Pancreas (tissue), 10 donors: ENCODE measurements at regions not wholly inside any gene's neighbourhood (a gene's known extent, or its start where the extent isn't known, plus 50 kb on each side); places are given as distances from the start of the nearest gene placed in this dataset.
A peak's percentile ranks its signal among the peaks of the same experiment; 100 is the strongest.

ENCODE experiments used
- ATAC-seq, 4 donors: fragments of 200-7000 bp; cut with Tn5 transposase; one replicate each; pipeline versions ENCODE4 v1.8.0 to v1.9.1; 2020; ENCODE audit warnings: mild to moderate bottlenecking in 4 of 4, moderate library complexity in 4 of 4
- DNase-seq, 6 donors: peaks; one replicate each; pipeline ENCODE4 v3.0.0-alpha.2; 2020
- FAIRE-seq: peaks from 2 replicates; lab custom pipeline; 2012; peaks lifted over from hg19 to GRCh38; lab: Jason Lieb, UNC
- H3K27ac ChIP-seq, 4 donors: fragments of 200-600 bp; sonication (generic); 1 replicate in 3 of 4; 2 replicates in 1 of 4; pipeline versions ENCODE4 v1.5.0 to v1.8.0; 2020
- H3K27me3 ChIP-seq, 4 donors: fragments of 200-600 bp; one replicate each; pipeline ENCODE4 v1.8.0; 2021
- H3K36me3 ChIP-seq, 3 donors: fragments of 200-600 bp; sonication (generic) in 1 of 3; one replicate each; pipeline versions ENCODE4 v1.5.0 to v1.8.0; 2020 to 2021
- H3K4me1 ChIP-seq, 3 donors: fragments of 200-600 bp; one replicate each; pipeline ENCODE4 v1.8.0; 2021
- H3K4me3 ChIP-seq, 4 donors: fragments of 200-600 bp; sonication (generic) in 2 of 4; one replicate each; pipeline versions ENCODE4 v1.5.0 to v1.8.0; 2020 to 2021
- H3K9me3 ChIP-seq, 4 donors: fragments of 200-600 bp; one replicate each; pipeline ENCODE4 v1.8.0; 2021
- CTCF ChIP-seq, 4 donors: fragments of 200-600 bp; sonication (generic) in 3 of 4; IDR thresholded peaks; one replicate each; pipeline versions ENCODE4 v1.5.0 to v1.8.0; 2021; ENCODE audit warnings: antibody characterized with exemption in 4 of 4
- WGBS, 2 donors: extraction: QIAGEN DNeasy Blood & Tissue Kit; methylation state at CpG; one replicate each; pipeline ENCODE4 v1.1.7; 2013; 5-methylcytosine and 5-hydroxymethylcytosine counted together
- intact Hi-C, 3 donors: fragments of 100-400 bp; cut with DNase I; formaldehyde crosslinking; loops; one replicate each; pipeline versions ENCODE4 v1.11.1 to v1.14.2; 2022
- donor health status: healthy with polysubstance abuse.
- donor health status: DM: no; HTN: no; CAD: no; lungs with moderate emphysema.
- donor health status: DM: no; HTN: no; CAD: no.
- donor health status: control.
- donor health status: control.
- donor health status: Bipolar disorder and iron deficiency.
- donor health status: DM: yes; HTN: yes; CAD: no.
- donor health status: DM: no; HTN: no; CAD: no.
- donor health status: DM: no; HTN: no; CAD: no.
- donor health status: DM: yes; HTN: yes; CAD: no.

GRCh38 chr10:63883861-63884260, 362.7 kb downstream of the REEP3 start:
- WGBS, 2 donors, result 43 to 69% methylated on average over 1 of the region's 1 CpG
- TF ChIP-seq CTCF (IDR thresholded peaks at IDR 0.05), result no peak
- Histone ChIP-seq H3K36me3 (no peaks in the 10 kb centered on the region), H3K4me1 (peaks cover 0 to 11% (median 11%) of the 10 kb centered on the region in 3 donors), H3K27ac (no peak overlapping the region), H3K4me3 (no peak overlapping the region), H3K27me3 (no peaks in the 10 kb centered on the region), H3K9me3 (peaks cover 0 to 3% (median 0%) of the 10 kb centered on the region in 4 donors)
- DNase-seq, result no peak
- ATAC-seq, result no peak
- FAIRE-seq, result no peak
- intact Hi-C loops, result no loop called here

DNA sequence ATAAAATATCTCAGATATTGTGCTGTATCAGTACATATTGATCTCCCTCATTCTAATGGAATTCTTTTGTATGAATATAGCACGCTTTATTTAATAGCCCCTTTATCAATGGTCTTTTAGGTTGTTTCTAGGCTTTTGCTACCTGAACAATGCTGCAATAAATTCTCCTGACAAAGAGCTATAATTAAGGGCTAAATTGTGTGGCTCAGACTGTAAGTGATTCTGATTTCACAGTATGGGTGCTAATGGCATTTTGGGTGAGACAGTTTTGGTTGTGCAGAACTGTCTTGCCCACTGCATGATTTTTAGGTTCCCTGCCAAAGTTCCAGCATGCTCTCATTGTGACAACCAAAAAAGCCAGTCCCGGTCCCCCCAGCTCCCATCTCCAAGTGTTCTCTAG, 363.2 kb downstream of the REEP3 start:
- H3K4me1 ChIP-seq, result peaks cover 0 to 11% (median 11%) of the 10 kb centered on the region in 3 donors
- no peaks in the 10 kb centered on the region for H3K36me3 ChIP-seq
- 67 to 69% methylated on average over 2 of the region's 2 CpGs for WGBS, 2 donors
- no peak for FAIRE-seq
- no peaks in the 10 kb centered on the region for H3K27me3 ChIP-seq
- no peak for DNase-seq
- no peak for ATAC-seq
- TF ChIP-seq CTCF (IDR thresholded peaks at IDR 0.05), result no peak
- H3K27ac ChIP-seq, result no peak overlapping the region
- peaks cover 0 to 3% (median 0%) of the 10 kb centered on the region in 4 donors for H3K9me3 ChIP-seq
- no peak overlapping the region for H3K4me3 ChIP-seq
- intact Hi-C loops, result no loop called here

DNA sequence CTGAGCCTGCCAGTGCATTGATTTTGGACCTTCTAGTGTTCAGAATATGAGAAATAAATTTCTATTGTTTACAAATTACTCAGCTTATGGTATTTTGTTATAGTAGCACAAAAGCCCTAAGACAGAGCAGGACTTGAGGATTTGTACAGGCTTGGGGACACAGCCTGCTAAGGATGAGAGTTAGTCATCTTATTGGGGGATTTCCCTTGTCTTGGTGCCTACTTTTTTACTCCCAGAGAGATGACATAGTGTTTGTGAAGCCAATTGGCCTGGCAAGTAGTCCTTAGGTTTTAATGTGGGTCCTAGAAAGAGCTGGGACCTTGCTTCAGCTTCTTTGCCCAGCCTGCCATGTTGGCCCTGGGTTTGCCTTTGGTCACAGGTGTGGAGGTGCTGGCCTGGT, 364.0 kb downstream of the REEP3 start:
- ATAC-seq (peak in 1 of 4 donors; percentile 21), FAIRE-seq (no peak), DNase-seq (no peak)
- no peak overlapping the region for H3K4me3 ChIP-seq
- TF ChIP-seq CTCF (IDR thresholded peaks at IDR 0.05), result no peak
- no peaks in the 10 kb centered on the region for H3K27me3 ChIP-seq
- H3K9me3 ChIP-seq, result peaks cover 0 to 3% (median 0%) of the 10 kb centered on the region in 4 donors
- H3K27ac ChIP-seq, result no peak overlapping the region
- intact Hi-C loops, result no loop called here
- no peaks in the 10 kb centered on the region for H3K36me3 ChIP-seq
- H3K4me1 ChIP-seq, result peaks cover 0 to 11% (median 11%) of the 10 kb centered on the region in 3 donors

- no peak overlapping the region for H3K27ac ChIP-seq
- DNase-seq (no peak), FAIRE-seq (no peak), ATAC-seq (peak in 2 of 4 donors; percentile 20 to 34)
- TF ChIP-seq CTCF (IDR thresholded peaks at IDR 0.05), result no peak
- no peaks in the 10 kb centered on the region for H3K36me3 ChIP-seq
- H3K4me3 ChIP-seq, result no peak overlapping the region
- peaks cover 0 to 2% (median 0%) of the 10 kb centered on the region in 4 donors for H3K9me3 ChIP-seq
- intact Hi-C loops, result no loop called here
- H3K27me3 ChIP-seq, result no peaks in the 10 kb centered on the region
- WGBS, 2 donors, result 69 to 76% methylated on average over 4 of the region's 4 CpGs
- H3K4me1 ChIP-seq, result peaks cover 0 to 11% (median 11%) of the 10 kb centered on the region in 3 donors
Observed at GRCh38 chr10:63886281-63887022, 365.3 kb downstream of the REEP3 start.

DNA sequence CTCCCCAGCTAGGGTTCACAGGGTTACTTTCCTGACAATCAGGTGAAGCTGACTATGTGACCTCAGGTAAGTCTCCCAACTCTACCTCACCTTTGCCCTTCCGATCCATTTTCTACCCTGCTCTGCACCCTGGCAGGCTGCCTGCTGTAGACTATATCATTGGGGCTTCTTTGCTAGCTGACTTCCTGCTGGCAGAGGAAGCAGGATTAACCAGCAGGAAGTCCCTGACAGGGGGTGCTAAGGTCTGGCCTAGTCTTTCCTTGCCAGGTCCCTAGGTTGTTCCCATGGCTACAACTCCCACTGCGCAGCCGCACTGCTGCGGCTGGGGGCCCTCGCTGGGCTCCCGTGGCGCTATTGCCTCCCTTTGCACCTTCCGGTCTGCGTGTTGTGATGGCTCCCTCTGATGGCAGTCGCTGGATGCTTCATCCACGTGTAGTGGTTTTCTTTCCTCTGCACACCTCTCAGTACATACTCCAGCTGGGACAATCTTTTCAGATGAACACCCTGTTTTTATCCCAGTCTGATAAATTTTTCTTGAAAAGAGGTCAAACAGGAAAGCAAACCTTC, 365.9 kb downstream of the REEP3 start:
- WGBS, 2 donors, result 57 to 62% methylated on average over 11 of the region's 11 CpGs
- FAIRE-seq, result no peak
- Histone ChIP-seq H3K9me3 (no peaks in the 10 kb centered on the region), H3K4me3 (no peak overlapping the region), H3K27me3 (no peaks in the 10 kb centered on the region), H3K36me3 (no peaks in the 10 kb centered on the region), H3K4me1 (peaks cover 0 to 11% (median 11%) of the 10 kb centered on the region in 3 donors), H3K27ac (no peak overlapping the region)
- intact Hi-C loops, result no loop called here
- ATAC-seq, result peak; percentile 71 to 87 (median 74)
- DNase-seq, result peak in 5 of 6 donors; percentile 11 to 56 (median 37)
- TF ChIP-seq CTCF (IDR thresholded peaks at IDR 0.05), result no peak
